ENCODE measurements at regions not wholly inside any gene's neighbourhood (a gene's known extent, or its start where the extent isn't known, plus 50 kb on each side); places are given as distances from the start of the nearest gene placed in this dataset.

- H3K4me2 ChIP-seq (ENCODE audit: low read length): no peak overlapping the region
- no peak overlapping the region for H3K9ac ChIP-seq (ENCODE audit: low read length)
- CTCF ChIA-PET: no interaction called here
- no peaks in the 10 kb centered on the region for H3K4me1 ChIP-seq (ENCODE audit: control insufficient read depth in 1 of 2, insufficient read depth in 2 of 2, low read length in 2 of 2)
- RAD21 ChIA-PET (ENCODE audit: low non-redundant PET in 1 of 2, low total read pairs in 2 of 2, uncharacterized antibody in 2 of 2, unreplicated experiment in 2 of 2): no interaction called here
- H2AFZ ChIP-seq (ENCODE audit: low read depth, low read length, poor library complexity, severe bottlenecking): no peak overlapping the region
- DNase-seq (ENCODE audit: low read depth, low spot score): no peak
- TF ChIP-seq SP1 (IDR thresholded peaks at IDR 0.05; ENCODE audit: low read depth) (no peak), POLR2A (IDR thresholded peaks at IDR 0.05; ENCODE audit: borderline replicate concordance, extremely low read depth, insufficient read depth, insufficient read length) (no peak)
- no peaks in the 10 kb centered on the region for H4K20me1 ChIP-seq (ENCODE audit: insufficient read depth)
- no peaks in the 10 kb centered on the region for H3K36me3 ChIP-seq (ENCODE audit: control insufficient read depth in 1 of 2, insufficient read depth in 2 of 2, low read length in 2 of 2)
- no peaks in the 10 kb centered on the region for H3K27me3 ChIP-seq (ENCODE audit: insufficient read depth, low read length)
- no peak for ATAC-seq
- H3K79me2 ChIP-seq (ENCODE audit: insufficient read depth, low read length): no peaks in the 10 kb centered on the region
- no peak overlapping the region for H3K4me3 ChIP-seq (replicated peaks in 1 of 2; ENCODE audit: low read depth in 1 of 2, low read length in 2 of 2)
- H3K9me3 ChIP-seq (ENCODE audit: control insufficient read depth in 1 of 2, insufficient read depth in 1 of 2, low read depth in 1 of 2, low read length in 2 of 2): peaks cover 0 to 12% of the 10 kb centered on the region in 2 experiments; a peak in 2 of 4 replicates
- intact Hi-C loops (cut with micrococcal nuclease): no loop called here
- no peaks in the 10 kb centered on the region for H3K9me2 ChIP-seq (ENCODE audit: insufficient read depth)
- no TSS peak for BruUV-seq (replicated peaks)
- POLR2A ChIA-PET: no interaction called here
- no peak overlapping the region for H3K27ac ChIP-seq (ENCODE audit: low read depth, low read length)
Observed at GRCh38 chr16:51937771-51938170, 609.2 kb downstream of the TOX3 start.

GRCh38 chr16:51936846-51937245 is 610.1 kb downstream of the TOX3 start:
- H3K9me2 ChIP-seq (ENCODE audit: insufficient read depth): no peaks in the 10 kb centered on the region
- TF ChIP-seq ELF1 (IDR thresholded peaks at IDR 0.05; ENCODE audit: borderline replicate concordance, low read depth): no peak
- no peak for TF ChIP-seq FOSL1 (IDR thresholded peaks at IDR 0.05; ENCODE audit: low read depth)
- TF ChIP-seq CEBPB (IDR thresholded peaks at IDR 0.05; ENCODE audit: low read depth): no peak
- no peak for TF ChIP-seq ZFX (IDR thresholded peaks at IDR 0.05)
- no peak for TF ChIP-seq REST (IDR thresholded peaks at IDR 0.05; ENCODE audit: low read depth)
- no peak for TF ChIP-seq CTCF (IDR thresholded peaks at IDR 0.05 in 2 of 3, conservative IDR thresholded peaks at IDR 0.05 in 1 of 3; ENCODE audit: borderline replicate concordance in 1 of 3, insufficient read depth in 1 of 3, low read depth in 2 of 3, low read length in 2 of 3)
- TF ChIP-seq TCF7L2 (IDR thresholded peaks at IDR 0.05; ENCODE audit: borderline replicate concordance, extremely low read depth, insufficient read depth, insufficient read length): no peak
- no peak for TF ChIP-seq MAX (IDR thresholded peaks at IDR 0.05)
- no peak for TF ChIP-seq SRF (IDR thresholded peaks at IDR 0.05; ENCODE audit: low read depth)
- H3K4me2 ChIP-seq (ENCODE audit: low read length): no peak overlapping the region
- no peak for DNase-seq (ENCODE audit: low read depth, low spot score)
- no peaks in the 10 kb centered on the region for H3K36me3 ChIP-seq (ENCODE audit: control insufficient read depth in 1 of 2, insufficient read depth in 2 of 2, low read length in 2 of 2)
- no peaks in the 10 kb centered on the region for H4K20me1 ChIP-seq (ENCODE audit: insufficient read depth)
- H3K4me1 ChIP-seq (ENCODE audit: control insufficient read depth in 1 of 2, insufficient read depth in 2 of 2, low read length in 2 of 2): no peaks in the 10 kb centered on the region
- H3K4me3 ChIP-seq (replicated peaks in 1 of 2; ENCODE audit: low read depth in 1 of 2, low read length in 2 of 2): no peak overlapping the region
- no peak overlapping the region for H3K9ac ChIP-seq (ENCODE audit: low read length)
- ChIA-PET CTCF (no interaction called here), RAD21 (ENCODE audit: low non-redundant PET in 1 of 2, low total read pairs in 2 of 2, uncharacterized antibody in 2 of 2, unreplicated experiment in 2 of 2) (no interaction called here), POLR2A (no interaction called here)
- H3K27ac ChIP-seq (ENCODE audit: low read depth, low read length): no peak overlapping the region
- intact Hi-C loops (cut with micrococcal nuclease): no loop called here
- H3K9me3 ChIP-seq (ENCODE audit: control insufficient read depth in 1 of 2, insufficient read depth in 1 of 2, low read depth in 1 of 2, low read length in 2 of 2): peaks cover 0 to 7% of the 10 kb centered on the region in 2 experiments; a peak in 2 of 4 replicates
- H2AFZ ChIP-seq (ENCODE audit: low read depth, low read length, poor library complexity, severe bottlenecking): no peak overlapping the region
- H3K27me3 ChIP-seq (ENCODE audit: insufficient read depth, low read length): no peaks in the 10 kb centered on the region
- no peaks in the 10 kb centered on the region for H3K79me2 ChIP-seq (ENCODE audit: insufficient read depth, low read length)
- BruUV-seq (replicated peaks): no TSS peak
- no peak for ATAC-seq
